ENCODE measurements at regions not wholly inside any gene's neighbourhood (a gene's known extent, or its start where the extent isn't known, plus 50 kb on each side); places are given as distances from the start of the nearest gene placed in this dataset.
"Not testable (repeated sequence)": the region's sequence is repeated elsewhere in the genome, so short reads cannot be mapped to it uniquely, and the experiment has no call there.

DNA sequence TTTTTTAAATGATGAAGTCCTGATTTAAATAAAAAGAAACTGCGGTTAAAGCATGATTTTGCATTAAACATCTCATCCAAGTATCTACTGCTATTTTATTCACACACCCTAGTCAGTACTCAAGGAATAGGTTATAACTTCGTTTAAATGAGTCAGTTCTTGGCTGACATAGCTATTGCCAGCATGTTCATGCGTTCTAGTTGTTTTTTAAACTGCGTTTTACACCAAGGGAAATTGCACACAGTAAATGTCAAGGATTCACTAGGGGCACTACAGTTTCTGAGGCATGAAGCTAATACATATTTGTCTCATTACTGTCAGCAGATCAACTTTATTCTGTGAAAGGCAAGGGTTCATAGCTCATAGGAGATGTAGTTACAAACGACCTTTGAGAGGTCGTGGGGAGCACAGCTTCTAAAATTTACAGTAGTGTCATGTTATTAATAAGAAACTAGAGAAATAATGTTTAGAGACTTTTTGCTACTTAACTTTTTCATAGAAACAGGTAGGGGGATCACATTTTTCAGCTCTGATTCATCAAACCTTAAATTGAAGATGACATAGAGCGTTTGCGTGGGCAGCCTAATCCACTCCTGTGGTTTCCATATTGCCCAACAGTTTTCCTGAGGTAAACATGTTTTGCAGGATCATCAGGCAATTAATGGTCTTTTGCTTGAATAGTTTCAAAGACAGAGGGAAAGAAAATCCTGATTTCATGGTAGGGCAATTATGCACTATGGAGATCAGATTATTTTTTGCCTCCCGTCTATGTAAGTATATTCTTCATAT, 2222.7 kb upstream of the WWC1 start:
- no peak for DNase-seq

- no peak for DNase-seq
Observed at GRCh38 chr5:166073901-166074581, 2217.4 kb upstream of the WWC1 start.

DNA sequence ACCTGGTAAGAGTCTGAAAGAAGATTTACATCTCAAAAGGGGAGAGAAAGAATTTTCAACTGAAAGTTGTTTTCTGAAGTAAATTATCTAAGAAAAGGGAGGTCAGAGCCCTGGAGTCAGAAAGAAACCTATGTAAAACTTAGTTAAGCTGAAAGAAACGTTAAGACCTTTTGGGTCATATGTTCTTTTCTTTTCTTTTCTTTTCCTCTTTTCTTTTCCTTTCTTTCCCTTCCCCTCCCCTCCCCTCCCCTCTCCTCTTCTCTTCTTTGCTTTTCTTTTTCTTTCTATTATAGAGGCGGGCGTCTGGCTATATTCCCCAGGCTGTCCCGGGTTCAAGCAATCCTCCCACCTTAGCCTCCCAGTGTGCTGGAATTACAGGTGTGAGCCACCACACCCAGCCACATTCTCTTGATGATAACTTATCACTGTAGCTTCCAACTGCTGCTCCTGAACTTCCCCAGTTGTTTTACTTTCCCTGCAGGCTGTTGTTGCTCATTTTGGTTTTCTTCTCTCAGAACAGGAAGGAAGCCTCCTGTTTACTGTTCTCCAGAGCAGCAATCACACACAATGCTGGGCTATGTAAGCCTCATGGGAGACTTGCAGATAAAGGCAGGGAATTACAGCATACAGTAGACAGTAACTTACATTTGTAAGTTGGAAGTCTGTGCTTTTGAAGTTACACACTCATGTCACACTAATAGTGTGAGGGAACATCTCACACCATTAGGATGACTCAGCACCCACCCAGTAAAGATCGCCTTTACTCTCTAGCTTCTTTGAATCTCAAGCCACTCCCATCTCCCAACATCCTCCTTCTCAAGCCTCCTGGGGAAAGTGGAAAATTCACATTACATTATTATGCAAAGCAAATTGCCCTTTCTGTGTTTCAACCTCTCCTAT, 2216.6 kb upstream of the WWC1 start:
- no peak for DNase-seq

GRCh38 chr5:166083183-166083959, 2208.1 kb upstream of the WWC1 start:
- no peak for DNase-seq

- no peak for DNase-seq
Observed at GRCh38 chr5:166086568-166086967, 2204.9 kb upstream of the WWC1 start.

- DNase-seq, result no peak
Observed at GRCh38 chr5:166088389-166089039, 2202.9 kb upstream of the WWC1 start.

GRCh38 chr5:166091931-166092330, 2199.5 kb upstream of the WWC1 start:
- no peak for DNase-seq

DNA sequence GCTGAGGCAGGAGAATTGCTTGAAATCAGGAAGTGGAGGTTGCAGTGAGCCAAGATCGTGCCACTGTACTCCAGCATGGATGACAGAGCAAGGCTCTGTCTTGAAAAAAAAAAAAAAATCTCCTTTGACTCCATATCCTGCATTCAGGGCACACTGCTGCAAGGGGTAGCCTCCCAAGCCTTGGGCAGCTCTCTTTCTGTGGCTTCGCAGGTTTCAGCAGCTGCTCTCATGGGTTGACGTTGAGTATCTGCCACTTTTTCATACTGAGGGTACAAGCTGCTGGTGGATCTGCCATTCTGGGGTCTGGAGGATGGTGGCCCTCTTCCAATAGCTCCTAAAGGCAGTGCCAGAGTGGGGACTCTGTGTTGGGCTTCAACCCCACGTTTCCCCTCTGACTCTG, 2198.1 kb upstream of the WWC1 start:
- no peak for DNase-seq

- DNase-seq, result no peak
Observed at GRCh38 chr5:166102947-166103346, 2188.5 kb upstream of the WWC1 start.

DNA sequence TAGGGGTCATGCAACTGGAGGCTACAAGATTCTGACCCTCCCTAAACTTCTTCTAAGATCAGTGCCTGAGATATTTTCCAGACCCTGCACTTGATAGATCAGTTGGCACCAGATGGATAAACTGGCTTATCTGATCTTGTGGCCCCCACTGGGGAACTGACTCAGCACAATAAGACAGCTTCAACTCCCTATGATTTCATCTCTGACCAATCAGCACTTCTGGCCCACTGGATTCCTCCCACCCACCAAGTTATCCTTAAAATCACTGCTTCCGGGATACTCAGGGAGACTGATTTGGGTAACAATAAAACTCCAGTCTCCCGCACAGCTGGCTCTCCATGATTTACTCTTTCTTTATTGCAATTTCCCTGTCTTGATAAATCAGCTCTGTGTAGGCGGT, 2180.4 kb upstream of the WWC1 start:
- DNase-seq, result no peak

- no peak for DNase-seq
Observed at GRCh38 chr5:166117072-166118066, 2174.1 kb upstream of the WWC1 start.

GRCh38 chr5:166119506-166119905, 2171.9 kb upstream of the WWC1 start:
- no peak for DNase-seq

GRCh38 chr5:166123717-166124116, 2167.7 kb upstream of the WWC1 start:
- DNase-seq, result no peak

- DNase-seq, result no peak
Observed at GRCh38 chr5:166127766-166128570, 2163.5 kb upstream of the WWC1 start.

- not testable (repeated sequence) for DNase-seq
Observed at GRCh38 chr5:166145107-166145506, 2146.3 kb upstream of the WWC1 start.

DNA sequence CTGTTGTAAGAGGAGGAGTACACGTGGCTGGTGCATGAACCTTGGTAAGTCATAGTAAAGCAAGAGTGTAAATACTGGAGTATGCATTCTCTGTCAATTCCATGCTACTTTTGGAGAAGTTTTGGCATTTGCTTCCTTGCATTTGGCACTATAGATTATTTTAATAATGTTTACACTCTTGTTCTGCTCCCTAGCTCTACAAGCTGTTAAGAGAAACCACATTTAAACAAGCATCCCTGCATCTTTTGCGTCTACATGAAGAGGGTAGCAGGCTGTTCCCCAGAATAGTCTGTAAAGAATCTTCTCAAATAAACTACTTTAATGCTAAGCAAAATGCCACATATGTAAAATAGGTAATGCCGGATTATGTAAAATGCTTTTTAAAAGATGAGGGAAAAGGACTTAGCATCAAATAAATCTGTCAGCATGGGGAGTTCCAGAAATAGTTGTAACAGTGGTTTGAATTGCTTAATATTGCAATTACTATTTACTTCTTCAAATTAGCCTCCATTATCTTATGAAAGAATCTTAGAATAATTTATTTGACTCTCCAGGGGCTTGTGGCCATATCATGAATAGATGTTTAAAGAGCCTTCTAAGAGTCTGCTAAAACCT, 2127.3 kb upstream of the WWC1 start:
- no peak for DNase-seq

DNA sequence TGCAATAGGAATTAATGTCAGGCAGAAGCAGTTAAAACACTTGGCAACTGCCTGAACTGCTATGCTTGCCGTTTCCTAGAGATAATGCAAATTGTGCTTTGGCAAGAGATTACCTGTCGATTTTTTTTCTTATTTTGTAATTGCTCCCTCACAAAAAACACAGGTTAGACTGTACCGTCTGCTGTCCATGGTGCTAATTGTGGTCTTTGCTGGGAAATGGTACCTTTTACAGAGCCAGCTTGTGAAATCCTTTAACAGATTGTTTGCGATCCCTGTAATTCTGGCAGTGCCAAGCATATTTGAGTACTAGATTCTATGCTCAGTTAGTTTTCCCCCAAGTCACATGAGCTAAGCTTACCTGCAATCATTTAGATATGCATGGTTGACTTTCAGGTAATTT, 2125.8 kb upstream of the WWC1 start:
- DNase-seq, result no peak

GRCh38 chr5:166166071-166166470, 2125.4 kb upstream of the WWC1 start:
- DNase-seq, result no peak

- DNase-seq, result no peak
Observed at GRCh38 chr5:166172597-166172996, 2118.8 kb upstream of the WWC1 start.
